HG03139 (cell line): ENCODE measurements at regions not wholly inside any gene's neighbourhood (a gene's known extent, or its start where the extent isn't known, plus 50 kb on each side); places are given as distances from the start of the nearest gene placed in this dataset.

Source experiments
- ATAC-seq: cut with Tn5 transposase; IDR thresholded peaks from one replicate; pipeline ENCODE4 v1.9.1; 2021; ENCODE audit not compliant: unreplicated experiment

DNA sequence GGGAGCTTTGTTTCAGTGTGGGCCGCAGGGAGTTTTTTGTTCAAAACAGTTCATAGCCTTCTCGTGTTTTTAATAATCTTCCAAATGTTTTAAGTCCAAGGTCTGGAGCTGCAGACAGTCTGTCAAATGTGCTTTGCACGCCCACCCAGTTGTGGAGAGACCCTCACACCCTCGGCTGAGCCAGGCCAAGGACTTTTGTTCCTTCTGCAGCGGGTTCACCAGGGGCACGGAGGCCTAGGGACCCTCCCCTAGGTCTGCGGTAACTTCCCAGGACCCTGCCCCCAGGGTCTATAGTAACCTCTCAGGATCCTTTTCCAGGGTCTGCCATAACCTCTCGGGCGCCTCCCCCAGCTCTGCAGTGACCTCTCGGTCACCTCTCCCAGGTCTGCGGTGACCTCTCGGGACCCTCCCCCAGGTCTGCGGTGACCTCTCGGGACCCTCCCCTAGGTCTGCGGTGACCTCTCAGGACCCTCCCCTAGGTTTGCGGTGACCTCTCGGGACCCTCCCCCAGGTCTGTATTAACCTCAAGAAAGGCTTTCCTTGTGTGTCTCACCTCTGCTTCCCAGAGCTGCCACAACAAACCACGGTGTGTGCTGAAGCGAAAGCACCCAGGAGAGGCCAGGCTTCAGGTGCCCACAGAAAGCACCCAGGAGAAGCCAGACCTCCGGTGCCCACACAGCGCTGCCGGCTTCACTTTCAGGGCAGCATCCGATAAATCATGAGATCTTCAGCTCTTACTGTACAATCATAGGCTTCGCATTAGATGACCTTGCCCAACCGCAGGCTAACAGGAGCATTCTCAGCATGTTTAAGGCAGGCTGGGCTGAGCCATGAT lies 301.9 kb upstream of the SALL3 start:
- ATAC-seq = no peak

DNA sequence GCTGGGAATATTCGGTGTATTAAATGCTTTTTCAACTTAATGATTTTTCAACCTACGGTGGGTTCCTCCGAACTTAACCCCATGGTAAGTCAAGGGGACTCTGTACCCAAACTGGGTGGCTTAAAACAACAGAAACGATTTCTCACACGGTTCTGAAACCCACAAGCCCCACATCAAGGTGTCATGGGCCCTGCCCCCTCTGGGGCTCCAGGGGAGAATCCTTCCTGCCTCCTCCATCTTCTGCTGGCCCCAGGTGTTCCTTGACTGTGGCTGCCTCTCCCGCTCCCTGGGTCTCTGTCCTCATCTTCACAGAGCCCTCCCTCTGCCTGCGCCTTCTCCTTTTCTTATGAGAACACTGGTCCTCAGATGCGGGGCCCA lies 301.3 kb upstream of the SALL3 start:
- no peak for ATAC-seq

DNA sequence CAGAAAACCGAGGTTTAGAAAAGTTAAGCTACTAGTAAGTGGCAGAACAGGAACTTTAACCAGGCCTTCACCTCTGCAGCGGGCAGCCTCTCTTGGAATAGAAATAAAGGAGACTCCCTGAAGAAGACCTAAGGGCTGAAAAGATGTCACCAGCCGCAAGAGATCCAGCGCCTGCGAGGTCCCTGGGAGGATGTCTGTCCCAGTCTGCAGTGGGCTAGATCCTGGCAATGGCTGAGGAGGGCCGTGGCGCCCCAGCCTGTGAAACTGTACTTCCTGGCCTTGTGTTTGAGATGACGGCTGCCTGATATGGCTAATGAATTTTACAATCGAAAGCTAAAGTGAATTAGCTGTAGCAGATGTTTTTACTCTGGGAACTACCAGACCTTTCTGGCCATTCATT lies 300.6 kb upstream of the SALL3 start:
- ATAC-seq = no peak

DNA sequence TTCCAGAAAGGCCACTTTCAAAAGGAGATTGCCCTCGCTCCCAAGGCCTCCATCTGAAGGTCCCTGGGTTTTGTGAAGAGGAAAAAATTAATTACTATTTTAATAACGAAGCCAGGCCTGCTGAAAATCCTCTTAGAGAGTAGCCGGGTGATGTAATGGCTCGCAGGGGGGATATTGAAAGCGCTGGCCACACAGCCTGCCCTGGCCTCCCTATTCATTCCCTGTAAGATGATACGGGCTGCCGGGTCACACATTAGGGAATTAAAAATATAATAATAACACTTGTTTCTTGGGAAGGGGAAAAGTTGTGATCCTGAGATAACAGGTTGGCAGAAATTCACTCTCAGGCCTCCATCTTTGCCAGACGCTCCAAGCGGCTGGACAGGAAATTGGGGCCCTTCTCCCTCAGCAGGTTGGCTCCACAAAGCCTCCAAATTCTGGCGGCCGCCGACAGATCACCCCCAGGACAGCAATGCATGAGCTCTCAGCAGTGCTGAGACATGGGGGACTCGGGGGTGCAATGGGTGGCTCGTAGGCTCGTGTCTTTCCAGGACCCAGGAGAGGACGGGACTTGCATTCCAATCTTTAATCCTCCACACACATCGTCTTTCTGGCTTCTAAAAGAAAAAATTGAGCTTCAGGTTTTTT lies 299.9 kb upstream of the SALL3 start:
- no peak for ATAC-seq

DNA sequence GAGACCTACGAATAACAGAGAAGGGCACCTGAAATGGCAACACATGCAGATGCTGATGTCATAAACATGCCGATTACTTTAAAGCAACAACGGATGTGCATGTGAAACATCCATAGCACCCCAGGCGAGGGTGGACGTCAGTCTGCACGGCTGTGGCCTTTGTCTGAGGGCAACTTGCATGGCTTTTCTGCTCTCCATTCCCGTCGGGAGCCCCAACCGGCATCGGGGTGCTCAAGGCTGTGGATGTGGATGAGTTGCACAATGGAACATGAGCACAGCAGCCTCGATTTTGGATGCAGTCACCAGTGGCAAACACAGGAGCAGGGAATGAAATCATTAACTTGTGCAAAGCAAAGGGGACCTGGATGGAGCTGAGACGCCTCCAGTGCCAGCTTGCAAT lies 298.2 kb upstream of the SALL3 start:
- no peak for ATAC-seq

DNA sequence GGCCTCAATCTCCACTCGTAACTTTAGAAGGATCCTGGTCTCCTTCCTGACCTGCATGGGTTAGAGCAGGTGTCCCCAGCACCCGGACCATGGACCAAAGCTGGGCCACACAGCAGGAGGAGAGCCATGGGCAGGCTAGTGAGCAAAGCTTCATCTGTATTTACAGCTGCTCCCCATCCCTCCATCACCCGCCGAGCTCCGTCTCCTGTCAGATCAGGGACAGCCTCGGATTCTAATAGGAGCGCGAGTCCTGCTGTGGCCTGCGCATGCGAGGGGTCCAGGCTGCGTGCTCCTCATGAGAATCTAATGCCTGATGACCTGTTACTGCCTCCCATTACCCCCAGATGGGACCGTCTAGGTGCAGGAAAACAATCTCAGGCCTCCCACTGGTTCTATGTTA lies 297.7 kb upstream of the SALL3 start:
- ATAC-seq = no peak

DNA sequence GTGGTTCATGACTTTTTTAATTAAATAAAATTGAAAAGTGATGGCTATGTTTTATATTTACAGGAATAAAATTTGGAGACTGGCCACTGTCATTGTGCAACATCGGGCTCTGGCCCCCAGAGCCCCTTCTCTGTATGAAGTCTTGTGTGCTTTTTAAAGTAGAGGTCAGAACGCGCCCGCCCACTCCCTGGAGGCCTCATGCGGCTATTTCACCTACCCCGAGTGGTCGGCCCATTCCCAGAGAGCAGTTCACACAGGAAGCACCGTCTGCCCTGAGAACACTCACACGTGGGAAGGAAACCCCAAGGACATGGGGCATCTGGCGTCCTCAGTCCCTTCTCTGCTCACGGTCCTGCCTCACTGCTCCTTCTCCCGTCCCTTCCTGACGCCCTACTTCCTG lies 296.9 kb upstream of the SALL3 start:
- no peak for ATAC-seq

DNA sequence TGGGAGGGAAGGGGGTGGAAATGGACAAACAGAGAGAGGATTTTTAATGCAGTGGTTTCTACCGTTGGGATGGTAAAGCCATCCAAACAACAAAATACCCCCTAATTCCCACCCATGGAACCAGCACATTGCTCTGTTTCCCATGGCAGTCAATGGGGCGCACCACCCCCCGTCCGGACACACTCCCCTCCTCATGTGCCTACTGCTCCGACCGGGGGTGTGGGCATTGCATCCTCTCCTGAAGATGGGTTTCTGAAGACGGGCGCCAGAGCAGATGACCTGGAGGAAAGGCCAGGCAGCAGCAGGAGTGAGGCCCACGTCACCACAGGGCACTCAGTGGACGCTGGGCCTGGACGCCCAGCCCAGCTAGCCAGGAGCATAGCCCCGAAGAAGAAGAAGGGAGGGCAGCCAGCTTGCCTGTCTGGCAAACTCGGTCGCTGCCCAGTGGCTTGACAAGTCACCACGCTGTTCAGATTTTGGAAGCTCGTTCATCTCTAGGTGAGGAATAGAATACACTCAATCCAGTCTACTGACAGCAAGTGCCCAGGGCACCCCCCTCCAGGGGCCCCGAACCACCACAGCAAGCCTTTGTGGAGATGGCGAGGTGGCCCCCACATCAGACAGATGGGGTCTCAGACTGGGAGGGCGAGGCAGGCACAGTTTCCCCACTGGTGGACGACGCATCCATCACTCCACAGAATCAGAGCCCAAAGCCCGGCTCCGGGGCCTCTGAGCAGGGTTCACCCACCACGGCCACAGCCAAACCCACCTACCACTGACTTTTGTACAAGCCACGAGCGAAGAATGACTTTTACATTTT lies 296.2 kb upstream of the SALL3 start:
- no peak for ATAC-seq

DNA sequence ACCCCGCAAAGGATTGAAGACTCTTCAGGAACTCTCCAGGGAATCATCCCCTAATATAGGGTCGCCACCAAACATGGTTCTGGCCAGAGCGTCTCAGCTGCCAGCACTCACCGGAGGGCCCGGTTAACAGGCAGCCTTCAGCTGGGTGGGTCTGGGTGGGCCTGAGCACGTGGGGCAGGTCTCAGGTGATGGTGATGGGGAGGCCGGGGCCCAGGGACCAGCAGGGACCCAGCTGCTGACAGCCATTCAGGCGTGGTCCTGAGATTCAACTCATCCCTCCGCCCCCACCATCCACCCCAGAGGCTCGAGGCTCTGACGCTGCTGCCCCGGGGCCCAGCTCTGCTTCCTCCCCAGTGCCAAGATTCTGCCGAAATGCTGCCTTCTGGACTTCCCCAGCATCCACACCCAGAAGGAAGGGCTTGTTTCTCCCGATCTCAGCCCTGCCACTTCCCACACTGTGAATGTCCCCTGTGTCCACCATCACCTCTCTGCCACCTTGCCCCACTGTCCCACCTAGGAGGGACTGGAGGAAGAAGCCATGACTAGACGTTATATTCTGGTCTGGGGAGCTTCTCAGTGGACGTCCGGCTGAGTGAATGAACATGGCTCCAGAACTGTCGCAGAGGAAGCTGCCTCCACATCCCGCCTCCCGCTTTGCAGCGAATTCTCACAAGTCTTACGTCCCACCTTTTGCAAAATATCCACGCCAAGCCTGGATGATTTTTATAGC lies 294.2 kb upstream of the SALL3 start:
- ATAC-seq = no peak

DNA sequence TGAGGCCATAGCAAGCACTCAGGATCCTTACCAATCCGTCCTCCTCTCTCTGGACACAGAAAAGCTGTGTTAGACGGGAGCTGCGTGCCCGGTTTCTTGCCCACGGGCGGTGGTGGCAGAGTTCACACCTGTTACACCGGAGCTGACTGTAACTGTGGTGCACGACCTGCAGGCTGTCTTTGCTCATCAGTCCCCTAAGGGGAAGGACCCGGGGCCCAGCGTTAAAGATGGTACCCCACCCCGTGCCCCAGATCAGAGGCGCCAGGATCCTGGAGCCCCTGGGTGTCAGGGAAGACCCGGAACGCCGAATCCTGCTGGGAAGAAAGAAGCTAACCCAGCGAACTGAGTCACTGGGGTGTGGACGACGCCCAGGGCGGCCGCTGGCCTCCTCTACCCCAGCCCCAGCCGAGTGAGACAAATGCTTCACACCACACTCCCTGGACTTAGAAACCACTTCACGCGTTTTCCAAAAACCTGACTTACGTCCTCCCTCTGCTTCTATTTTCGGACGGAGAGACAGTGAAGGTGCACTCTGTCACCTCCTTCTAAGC lies 293.6 kb upstream of the SALL3 start:
- ATAC-seq = no peak

DNA sequence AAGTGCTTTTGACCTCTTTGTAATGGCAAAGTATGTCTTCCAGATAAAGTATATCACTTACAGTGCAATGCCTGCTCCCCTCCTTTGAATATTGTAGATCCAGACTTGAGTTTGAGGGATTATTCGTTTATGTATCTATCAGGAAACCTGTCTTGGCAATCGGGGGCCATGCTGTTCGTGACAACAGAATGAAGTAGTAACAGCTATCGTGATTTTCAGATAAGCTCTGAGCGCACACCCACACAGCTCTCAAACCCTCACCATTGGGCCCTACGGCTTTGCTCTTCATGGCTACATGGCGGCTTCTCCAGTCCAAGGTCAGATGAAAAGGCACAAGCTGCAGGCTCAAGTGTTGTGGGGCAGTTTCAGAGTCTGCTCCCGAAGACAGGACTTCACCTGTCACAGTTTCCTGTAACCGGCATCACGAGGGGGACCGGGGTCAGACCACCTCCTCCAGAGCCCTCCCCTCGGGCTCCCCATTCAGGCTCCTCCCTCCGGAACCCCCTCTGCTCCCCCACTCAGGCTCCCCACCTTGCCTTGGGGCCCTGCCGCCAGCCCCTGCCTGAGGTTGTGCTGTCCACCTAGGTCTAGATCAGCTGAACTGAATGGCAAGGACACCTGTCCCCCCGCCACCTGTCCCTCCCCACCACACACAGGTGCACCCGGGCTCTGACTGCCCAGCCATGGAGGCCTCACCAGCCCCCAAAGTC lies 292.5 kb upstream of the SALL3 start:
- ATAC-seq = no peak

DNA sequence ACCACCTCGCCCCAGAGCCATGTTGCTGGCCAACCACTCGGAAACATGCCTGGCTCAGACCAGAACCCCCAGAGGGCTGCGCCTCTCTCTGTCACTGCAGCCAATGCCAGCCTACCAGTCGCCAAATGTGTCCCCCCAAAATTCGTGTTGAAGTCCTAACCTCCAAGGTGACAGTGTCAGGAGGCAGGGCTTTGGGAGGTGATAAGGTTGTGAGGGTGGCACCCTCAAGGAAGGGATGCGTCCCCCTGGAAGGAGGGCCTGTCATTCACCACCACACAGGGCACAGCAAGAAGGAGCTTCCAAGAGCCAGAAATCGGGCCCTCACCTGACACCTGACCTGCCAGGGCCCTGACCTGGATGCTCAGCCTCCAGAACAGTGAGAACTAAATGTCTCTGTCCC lies 291.9 kb upstream of the SALL3 start:
- no peak for ATAC-seq

DNA sequence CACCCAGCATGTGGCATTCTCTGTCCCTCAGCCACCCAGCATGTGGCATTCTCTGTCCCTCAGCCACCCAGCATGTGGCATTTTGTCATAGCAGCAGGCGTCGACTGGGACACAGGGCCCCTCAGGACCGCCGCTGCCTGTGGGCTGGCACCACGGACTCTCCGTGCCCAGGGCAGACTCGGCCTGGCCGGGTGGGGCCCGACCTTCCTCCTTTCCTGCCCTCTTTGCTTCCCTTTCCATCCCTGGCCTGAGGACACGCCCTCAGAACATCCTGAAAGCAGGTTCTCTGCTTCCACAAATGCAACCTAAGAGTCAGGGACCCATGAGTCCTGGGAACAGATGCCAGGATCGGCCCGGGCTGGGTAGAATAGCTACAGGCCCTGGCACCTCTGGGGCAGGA lies 291.4 kb upstream of the SALL3 start:
- no peak for ATAC-seq

DNA sequence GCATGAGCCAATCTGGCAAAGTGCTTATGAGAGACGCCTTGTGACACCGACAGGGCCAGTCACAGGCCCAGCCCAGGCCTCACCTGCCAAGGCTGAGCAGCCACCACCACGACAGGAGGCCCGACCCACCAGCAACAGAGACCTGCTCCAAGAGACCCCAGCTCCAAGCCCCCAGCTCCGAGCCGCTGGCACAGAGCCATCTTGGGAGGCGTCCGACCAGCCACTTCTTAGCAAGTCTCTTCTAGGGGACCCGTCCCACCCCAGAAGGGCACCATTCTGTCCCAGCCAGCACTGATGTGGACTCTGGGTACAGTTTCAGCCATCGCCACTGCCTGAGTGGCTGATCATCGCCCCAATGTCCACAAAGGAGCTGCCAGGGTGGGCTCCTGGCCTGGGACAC lies 290.7 kb upstream of the SALL3 start:
- ATAC-seq = no peak

DNA sequence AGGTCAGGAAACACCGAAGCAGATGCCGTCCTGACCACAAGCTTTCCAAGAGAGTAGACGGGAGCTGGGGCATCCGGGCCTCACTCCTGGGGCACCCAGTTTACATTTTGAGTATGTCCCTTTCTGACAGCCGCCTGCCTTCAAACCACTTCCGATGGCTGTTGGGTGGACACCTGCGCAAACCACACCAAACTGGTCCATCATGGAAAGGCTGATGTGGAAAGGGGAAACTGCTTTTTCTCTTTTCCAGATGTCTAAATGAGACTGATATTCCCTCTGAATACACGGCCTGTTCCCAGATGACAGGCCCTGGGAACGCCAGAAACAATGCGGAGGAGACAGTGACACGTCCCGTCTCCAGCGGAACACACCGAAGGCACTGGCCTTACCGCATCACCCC lies 290.0 kb upstream of the SALL3 start:
- ATAC-seq = no peak

DNA sequence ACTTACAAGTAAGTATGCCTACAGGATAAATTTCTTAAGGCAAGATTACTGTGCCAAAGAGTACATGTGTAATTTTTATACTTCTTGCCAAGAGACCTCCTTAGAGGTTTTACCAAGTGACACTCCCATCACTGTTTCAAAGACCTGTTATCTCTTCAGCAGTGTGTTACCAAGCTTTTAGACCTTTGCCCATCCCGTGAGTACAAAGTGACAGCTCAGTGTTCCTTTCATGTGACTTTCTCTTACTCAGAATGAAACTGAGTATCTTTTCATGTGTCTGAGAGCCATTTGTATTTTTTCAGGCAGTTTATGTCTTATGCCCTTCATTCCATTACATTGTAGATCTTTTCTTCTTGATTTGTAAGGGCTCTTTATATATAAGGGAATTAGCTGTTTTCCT lies 287.5 kb upstream of the SALL3 start:
- ATAC-seq = no peak

DNA sequence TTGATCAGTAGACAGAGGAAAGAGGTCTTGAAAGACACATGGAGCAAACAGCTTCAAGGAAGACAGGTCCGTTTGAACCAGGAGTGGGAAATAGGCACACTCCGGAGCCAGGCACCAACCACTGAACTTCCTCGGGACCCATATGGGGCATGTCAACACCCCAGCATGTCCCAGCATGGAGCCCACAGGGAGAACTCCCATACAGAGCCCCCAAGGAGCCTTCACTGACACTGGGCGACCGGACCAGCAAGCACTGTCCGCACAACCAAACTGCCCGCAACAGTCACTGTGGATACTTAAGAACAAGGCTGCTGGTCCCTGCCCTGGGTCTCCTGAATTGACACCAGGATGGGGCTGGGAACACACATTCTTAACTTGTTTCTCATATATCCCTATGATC lies 286.2 kb upstream of the SALL3 start:
- ATAC-seq = no peak

DNA sequence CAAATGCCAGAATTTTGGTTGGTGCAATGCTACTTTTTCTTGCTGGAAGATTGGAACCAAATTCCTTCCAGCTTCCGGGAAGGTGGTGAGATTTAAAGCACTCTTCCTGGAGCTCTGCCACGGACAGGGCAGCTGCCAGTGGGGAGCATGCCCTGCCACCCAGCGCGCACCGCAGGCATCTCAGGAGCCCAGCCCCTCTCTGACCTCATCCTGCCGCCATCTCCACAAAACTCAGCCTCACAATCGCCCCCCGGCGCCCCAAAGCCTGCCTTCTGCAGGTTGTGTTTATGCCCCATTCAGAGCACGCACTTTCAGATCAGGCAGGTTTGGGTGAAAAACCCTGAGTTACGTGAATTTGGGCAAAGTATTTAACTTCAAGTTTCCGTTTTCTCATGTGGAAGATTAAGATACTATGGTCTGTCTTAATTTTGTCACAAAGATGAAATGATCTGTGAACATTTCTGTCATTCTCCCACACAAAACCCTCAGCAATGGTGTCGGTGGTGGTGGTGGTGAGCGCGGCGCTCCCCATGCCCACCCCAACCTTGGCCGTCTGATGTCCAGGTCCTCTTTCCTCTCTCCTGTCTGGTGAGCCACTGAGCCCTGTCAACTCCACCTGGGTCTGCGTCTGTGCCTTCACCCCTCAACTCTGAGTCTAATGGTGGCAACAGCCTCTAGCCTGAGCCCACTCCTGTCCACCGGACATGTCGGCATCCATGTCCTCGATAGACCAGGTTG lies 282.8 kb upstream of the SALL3 start:
- ATAC-seq = no peak

DNA sequence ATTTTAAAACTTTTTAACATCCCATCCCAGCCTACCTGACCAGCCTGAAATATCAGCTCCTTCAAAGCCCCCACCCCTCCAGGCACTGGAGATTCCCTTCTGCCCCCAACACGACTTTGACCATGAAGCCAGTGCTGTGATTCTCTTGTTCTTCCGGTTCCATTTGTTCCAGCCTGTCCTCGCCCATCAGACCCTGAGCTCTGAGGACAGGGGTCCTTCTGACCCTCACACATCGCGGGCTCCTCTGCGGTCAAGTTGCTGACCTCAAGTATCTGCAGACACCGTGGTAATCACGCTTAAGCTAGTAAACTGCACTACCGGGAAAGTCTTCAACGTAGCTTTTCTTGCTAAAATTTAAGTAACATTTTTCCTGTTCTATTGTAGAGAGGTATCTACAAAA lies 282.2 kb upstream of the SALL3 start:
- no peak for ATAC-seq

DNA sequence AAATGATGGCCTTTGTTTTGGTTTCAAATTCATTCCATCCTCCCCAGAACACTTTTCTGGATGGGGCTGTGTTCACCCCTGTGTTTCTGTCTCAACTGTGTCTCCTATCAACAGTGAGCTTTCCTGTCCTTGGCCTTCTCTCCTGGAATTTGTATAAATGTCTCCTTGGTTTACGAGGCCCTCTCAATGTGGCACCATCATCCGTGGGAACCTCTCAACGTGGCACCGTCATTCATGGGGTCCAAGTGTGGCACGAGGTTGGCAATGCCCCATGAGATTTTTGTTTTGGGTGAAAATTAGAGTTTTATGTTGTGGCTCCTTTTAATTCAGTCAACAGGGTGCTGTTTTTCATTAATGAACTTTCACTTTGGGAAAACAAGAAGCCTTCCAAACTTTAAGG lies 280.7 kb upstream of the SALL3 start:
- ATAC-seq = no peak
